GM21528 (cell line): ENCODE measurements at regions not wholly inside any gene's neighbourhood (a gene's known extent, or its start where the extent isn't known, plus 50 kb on each side); places are given as distances from the start of the nearest gene placed in this dataset.

Source experiments
- ATAC-seq: cut with Tn5 transposase; IDR thresholded peaks from one replicate; pipeline ENCODE4 v1.9.1; 2021; ENCODE audit warnings: mild to moderate bottlenecking, moderate library complexity; ENCODE audit not compliant: unreplicated experiment, low FRiP score

- ATAC-seq = no peak
These were observed 145.8 kb upstream of the TMPO start for GRCh38 chr12:98369581-98369980.

GRCh38 chr12:98370976-98371375 is 144.4 kb upstream of the TMPO start:
- ATAC-seq = no peak

- no peak for ATAC-seq
These were observed 144.0 kb upstream of the TMPO start for GRCh38 chr12:98371419-98371818.

DNA sequence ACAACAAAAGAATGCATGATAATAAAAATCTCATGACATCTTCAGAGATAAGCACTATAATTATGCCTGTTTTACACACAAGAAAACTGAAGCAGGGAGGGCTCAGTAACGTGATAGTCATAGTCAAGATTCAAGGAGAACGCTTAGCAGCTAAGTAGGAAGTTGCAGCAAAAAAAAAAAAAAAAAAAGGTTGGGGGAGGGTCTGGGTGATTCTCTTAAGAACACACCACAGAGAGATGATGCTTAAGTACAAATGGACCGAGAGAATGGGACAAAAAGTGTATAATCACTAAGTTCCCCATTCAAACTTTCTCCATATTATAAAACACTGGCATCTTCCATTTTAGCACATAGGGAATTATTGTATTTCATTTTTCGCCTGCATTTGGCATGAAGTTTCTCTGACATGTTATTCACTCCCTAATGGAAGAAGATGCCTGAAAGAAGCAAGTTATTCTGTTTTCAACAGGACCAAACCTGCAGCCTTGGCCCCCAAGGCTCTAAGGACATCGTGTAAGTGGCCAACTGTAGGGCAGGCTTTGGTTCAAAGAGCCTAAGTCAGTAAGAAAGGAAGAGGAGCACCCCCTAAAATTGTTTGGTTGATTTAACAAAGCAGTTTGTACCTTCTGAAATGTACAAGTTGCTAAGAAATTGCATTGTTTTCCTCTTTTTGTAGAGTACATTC is 142.9 kb upstream of the TMPO start:
- ATAC-seq = no peak

DNA sequence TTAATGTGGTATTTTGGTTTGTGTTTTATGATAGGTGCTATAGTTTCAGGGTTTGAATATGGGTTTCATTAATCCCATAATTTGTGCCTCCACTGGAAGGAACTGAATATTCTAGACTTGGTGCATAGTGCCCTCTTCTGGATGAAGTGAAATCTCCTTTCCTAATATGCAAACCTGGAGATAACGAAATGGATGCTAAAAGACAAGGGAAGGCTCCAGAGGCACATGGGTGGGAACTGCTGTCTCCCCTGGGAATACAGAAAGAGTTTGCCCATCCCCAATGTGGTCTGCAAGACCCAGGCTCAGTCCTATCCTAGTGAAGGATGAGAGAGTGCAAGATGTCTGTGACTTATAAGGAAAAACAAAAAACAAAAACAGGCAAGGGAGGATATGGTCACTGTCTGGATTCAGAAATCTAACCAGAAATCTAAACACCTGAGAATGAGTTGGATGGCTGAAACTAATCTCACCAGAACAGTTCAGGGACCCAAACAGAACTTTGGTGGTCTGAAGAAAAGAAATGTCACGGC is 142.3 kb upstream of the TMPO start:
- no peak for ATAC-seq

- ATAC-seq = no peak
These were observed 141.4 kb upstream of the TMPO start for GRCh38 chr12:98374007-98374406.

DNA sequence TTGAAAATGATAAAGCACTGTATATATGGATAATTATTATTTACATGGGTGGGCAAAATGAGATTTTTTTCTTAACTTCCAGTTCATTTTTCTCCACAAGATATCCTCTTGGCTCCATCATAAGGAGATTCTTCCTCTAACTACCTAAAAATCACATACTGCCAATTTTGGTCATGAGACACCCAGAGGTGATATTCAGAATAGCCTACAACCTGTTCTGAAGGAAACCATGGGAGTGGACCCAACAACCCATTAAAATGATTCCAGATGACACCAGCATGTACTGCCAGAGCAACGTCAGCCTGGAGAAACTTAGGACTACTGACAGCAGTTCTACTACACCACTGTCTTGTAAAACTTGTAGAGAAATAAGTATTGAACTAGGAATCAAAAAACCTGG is 136.3 kb upstream of the TMPO start:
- ATAC-seq = no peak

GRCh38 chr12:98385641-98386040 is 129.7 kb upstream of the TMPO start:
- no peak for ATAC-seq

DNA sequence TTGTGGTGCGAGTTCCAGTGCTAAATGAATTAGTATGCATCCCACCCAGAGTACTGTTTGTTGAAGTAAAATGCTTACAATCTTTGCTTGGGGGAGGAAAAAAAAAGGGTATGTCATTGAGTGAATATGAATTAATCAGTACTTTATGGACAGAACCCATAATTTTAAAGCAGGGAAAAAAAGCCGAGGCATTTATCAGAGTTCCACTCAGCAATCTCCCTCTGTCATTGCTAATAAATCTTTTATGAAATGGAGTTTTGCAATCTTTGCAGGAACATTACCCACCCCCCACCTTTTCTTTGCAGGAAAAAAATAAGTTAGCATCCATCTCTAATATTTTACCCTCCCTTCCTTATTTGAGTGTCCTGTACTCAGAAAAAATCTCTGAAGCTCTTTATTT is 127.9 kb upstream of the TMPO start:
- no peak for ATAC-seq

DNA sequence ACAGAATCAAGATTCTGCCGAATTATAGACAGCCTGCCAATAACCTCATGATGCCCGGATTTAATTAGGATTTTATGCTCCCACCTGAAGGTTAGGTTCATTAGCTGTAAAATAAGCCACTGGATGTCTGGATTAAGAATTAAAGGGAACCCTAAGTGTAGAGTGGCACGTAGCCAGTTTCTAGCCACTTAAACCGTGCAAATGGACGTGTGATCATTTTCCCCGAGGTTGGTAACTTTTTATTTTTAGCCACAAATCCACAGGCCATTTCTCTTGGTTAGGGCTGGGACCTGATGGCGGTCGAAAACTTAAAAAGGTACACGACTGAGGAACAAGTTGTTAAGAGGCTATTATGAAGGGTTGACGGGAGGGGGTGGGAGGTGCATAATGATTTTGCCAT is 127.3 kb upstream of the TMPO start:
- no peak for ATAC-seq

- no peak for ATAC-seq
These were observed 125.8 kb upstream of the TMPO start for GRCh38 chr12:98389593-98389992.

GRCh38 chr12:98397323-98398105 is 117.9 kb upstream of the TMPO start:
- peak; percentile 91 for ATAC-seq

DNA sequence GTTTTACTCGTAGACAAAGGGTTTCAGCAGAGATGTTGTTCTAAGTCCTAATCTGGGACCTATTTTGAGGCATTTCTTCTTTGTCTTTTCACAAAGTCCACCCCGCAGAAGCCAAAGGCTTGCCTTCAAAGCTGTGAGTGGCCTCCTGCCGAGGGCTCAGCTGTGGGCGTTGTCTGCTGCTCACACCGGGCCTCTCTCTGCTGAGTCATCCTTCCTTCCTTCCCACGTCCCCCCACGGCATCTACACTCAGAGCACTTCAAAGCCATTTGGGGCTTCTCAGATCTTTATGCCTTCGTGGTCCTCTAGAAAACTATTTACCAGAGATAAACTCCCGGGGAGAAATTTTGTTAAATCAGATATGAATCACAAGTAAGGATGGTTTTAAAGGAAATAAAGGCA is 115.9 kb upstream of the TMPO start:
- no peak for ATAC-seq

DNA sequence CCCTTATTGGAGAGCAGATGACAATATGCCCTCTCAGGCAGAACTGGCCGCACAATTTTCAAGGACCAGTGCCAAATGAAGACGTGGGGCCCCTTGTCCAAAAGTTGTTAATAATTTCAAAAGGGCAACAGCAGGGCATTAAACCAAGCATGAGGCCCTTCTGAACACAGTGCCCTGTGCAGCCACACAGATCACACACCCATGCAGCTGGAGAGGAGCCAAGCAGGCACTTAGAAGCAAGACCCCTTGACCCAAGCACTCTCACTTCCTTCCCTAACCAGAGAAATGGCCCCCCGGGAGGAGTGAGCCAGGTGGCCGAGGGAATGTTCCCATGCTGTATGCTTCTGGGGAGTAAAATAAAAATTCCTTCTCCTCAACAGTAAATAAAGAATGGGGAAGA is 114.0 kb upstream of the TMPO start:
- no peak for ATAC-seq

DNA sequence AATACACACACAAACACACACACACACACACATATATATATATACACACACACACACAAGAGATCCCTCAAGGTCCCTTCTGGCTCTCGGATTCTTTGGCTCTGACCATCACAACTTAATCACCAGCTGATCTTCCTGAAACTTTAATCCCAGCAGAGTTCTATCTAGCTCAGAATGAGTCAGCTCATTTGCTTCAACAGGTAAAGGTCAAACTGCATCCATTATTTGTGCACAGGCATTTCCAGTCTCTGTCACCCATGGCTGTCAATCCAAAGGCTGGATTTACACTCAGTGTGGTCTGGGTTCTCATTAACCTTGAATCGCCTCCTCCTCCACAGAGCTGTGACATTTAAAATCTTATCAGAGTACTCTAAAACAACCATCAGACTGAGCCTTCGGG is 113.3 kb upstream of the TMPO start:
- no peak for ATAC-seq

GRCh38 chr12:98402671-98403070 is 112.7 kb upstream of the TMPO start:
- no peak for ATAC-seq

DNA sequence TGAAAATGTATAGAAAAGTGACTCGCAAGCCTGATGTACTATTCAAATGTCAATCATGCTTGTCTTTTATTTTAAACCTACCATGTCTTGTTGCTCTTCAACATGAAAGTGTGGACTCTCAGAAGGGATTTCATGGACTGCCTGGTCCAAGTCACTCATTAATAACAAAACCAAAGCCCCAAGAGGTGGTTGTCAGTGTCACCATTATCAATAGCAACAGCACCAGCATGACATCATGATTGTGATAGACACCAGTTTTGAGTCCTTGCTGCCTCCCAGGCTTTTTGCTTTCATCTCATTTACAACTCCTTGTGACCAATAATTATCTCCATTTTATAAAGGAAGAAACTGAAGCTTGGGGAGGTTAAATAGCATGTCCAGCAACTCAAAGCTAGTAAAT is 112.0 kb upstream of the TMPO start:
- ATAC-seq = no peak

DNA sequence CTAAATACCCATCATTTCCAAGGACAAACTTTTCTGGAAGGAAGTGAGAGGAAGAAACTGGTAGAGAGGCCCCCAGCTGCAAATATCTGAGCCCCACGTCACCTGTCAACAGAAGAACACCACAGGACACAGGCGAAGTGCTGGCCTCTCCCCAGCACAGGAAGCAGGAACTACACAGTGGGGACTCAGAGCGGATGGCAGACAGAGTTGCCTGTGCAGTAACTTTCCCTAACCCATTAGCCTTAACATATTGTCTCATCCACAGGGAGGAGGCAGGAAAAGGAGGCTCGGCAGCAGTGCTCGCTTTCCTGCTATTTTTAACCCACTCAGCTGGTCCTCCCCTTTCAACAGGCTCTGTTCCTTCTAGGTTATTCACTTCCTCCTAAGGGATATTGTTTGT is 111.5 kb upstream of the TMPO start:
- ATAC-seq = no peak

GRCh38 chr12:98405805-98406366 is 109.5 kb upstream of the TMPO start:
- no peak for ATAC-seq

GRCh38 chr12:98406378-98406777 is 109.0 kb upstream of the TMPO start:
- no peak for ATAC-seq

DNA sequence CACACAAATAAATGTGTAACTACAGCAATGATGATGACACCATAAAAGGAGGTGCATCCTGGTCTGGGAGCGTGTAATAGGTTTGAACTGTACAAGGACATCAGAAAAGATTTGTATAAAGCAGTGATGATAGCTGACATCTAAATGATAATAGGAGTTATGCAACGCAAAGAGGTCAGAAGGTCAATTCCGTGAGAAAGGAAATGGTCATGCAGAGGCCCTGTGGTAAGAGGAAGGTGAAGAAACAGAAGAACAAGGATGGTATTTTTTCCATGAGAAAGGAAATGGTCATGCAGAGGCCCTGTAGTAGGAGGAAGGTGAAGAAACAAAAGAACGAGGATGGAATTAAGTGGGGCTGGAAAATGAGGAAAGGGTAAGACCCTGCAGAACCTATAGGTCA is 106.7 kb upstream of the TMPO start:
- ATAC-seq = no peak

GRCh38 chr12:98409548-98409947 is 105.8 kb upstream of the TMPO start:
- ATAC-seq = no peak
